DND-41 (cell line): ENCODE measurements at regions not wholly inside any gene's neighbourhood (a gene's known extent, or its start where the extent isn't known, plus 50 kb on each side); places are given as distances from the start of the nearest gene placed in this dataset.

ENCODE experiments used
- ATAC-seq: fragments of 200-7000 bp; cut with Tn5 transposase; 3 replicates; pipeline ENCODE4 v1.9.1; 2021; ENCODE audit warnings: low read depth; ENCODE audit not compliant: insufficient read depth
- DNase-seq: peaks from one replicate; pipeline ENCODE4 v3.0.0-alpha.2; 2020
- H2AFZ ChIP-seq: 2 replicates; pipeline ENCODE4 v1.6.0; 2012; ENCODE audit warnings: low read depth, low read length
- H3K27ac ChIP-seq: 2 replicates; pipeline ENCODE4 v1.5.1; 2012; ENCODE audit warnings: low read length, inconsistent platforms
- H3K27me3 ChIP-seq: fragments of 200-600 bp; sonication (generic); 2 replicates; pipeline ENCODE4 v1.6.0; 2012; ENCODE audit warnings: low read length, mild to moderate bottlenecking, inconsistent platforms; ENCODE audit not compliant: insufficient read depth, poor library complexity
- H3K36me3 ChIP-seq: 2 replicates; pipeline ENCODE4 v1.5.1; 2012; ENCODE audit warnings: low read length, inconsistent platforms; ENCODE audit not compliant: insufficient read depth
- H3K4me1 ChIP-seq: 2 replicates; pipeline ENCODE4 v1.5.1; 2012; ENCODE audit warnings: mild to moderate bottlenecking, low read length; ENCODE audit not compliant: insufficient read depth
- H3K4me2 ChIP-seq: 2 replicates; pipeline ENCODE4 v1.6.0; 2012; ENCODE audit warnings: mild to moderate bottlenecking, moderate library complexity, low read length, inconsistent platforms; ENCODE audit not compliant: insufficient read depth
- H3K4me3 ChIP-seq, 2 experiments: fragments of 200-600 bp in 1 of 2; shearing (Covaris generic) in 1 of 2; 2 replicates each; pipeline ENCODE4 v1.5.1; 2012 to 2016; ENCODE audit warnings: inconsistent platforms in 2 of 2, low read length in 2 of 2, mild to moderate bottlenecking in 2 of 2, low read depth in 1 of 2, moderate library complexity in 1 of 2
- H3K79me2 ChIP-seq: 2 replicates; pipeline ENCODE4 v1.6.0; 2012; ENCODE audit warnings: low read length, inconsistent platforms; ENCODE audit not compliant: insufficient read depth
- H3K9ac ChIP-seq: 2 replicates; pipeline ENCODE4 v1.6.0; 2012; ENCODE audit warnings: low read depth, mild to moderate bottlenecking, inconsistent platforms, low read length, moderate library complexity
- H3K9me3 ChIP-seq: 2 replicates; pipeline ENCODE4 v1.5.1; 2012; ENCODE audit warnings: low read length, moderate library complexity, mild to moderate bottlenecking, inconsistent platforms; ENCODE audit not compliant: insufficient read depth, severe bottlenecking
- H4K20me1 ChIP-seq: 2 replicates; pipeline ENCODE4 v1.6.0; 2012; ENCODE audit warnings: low read length; ENCODE audit not compliant: insufficient read depth
- EZH2 ChIP-seq: IDR thresholded peaks from 3 replicates; pipeline ENCODE4 v1.6.1; 2012; ENCODE audit warnings: borderline replicate concordance, low read depth, mild to moderate bottlenecking, moderate library complexity, low read length, inconsistent platforms; ENCODE audit not compliant: severe bottlenecking
- TF ChIP-seq, protein P1 (sequence below): IDR thresholded peaks from 2 replicates; pipeline ENCODE4 v1.5.1; 2012; ENCODE audit warnings: borderline replicate concordance, low read length, moderate library complexity, mild to moderate bottlenecking; ENCODE audit not compliant: poor library complexity, severe bottlenecking; ENCODE audit errors: extremely low read depth

DNA sequence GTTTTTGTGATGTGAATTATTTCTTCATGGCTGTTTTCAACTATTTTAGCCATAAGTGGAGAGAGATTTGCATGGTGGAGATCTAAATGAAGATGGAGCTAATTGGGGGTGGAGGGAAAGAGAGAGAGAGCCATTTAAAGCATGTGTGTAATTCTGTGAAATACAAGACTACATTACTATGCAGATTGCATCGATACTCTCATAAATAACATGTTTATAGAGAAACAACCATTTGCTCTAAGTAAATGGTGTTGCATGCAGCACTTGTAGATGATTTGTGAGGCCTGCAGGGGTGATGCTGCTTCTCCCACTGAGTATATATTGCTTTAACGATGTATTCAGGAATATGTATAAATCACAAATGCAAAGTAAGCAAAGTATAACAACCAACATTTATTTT lies 270.2 kb upstream of the RIOK2 start:
- Histone ChIP-seq H4K20me1 (no peaks in the 10 kb centered on the region), H3K4me1 (no peaks in the 10 kb centered on the region), H3K79me2 (no peaks in the 10 kb centered on the region), H3K9ac (no peak overlapping the region), H3K4me3 (no peak overlapping the region), H3K36me3 (no peaks in the 10 kb centered on the region), H3K9me3 (no peaks in the 10 kb centered on the region), H3K4me2 (no peak overlapping the region), H2AFZ (no peak overlapping the region), H3K27ac (no peak overlapping the region), H3K27me3 (no peaks in the 10 kb centered on the region)
- ATAC-seq (no peak), DNase-seq (no peak)
- no peak for TF ChIP-seq EZH2
- TF ChIP-seq, protein P1, sequence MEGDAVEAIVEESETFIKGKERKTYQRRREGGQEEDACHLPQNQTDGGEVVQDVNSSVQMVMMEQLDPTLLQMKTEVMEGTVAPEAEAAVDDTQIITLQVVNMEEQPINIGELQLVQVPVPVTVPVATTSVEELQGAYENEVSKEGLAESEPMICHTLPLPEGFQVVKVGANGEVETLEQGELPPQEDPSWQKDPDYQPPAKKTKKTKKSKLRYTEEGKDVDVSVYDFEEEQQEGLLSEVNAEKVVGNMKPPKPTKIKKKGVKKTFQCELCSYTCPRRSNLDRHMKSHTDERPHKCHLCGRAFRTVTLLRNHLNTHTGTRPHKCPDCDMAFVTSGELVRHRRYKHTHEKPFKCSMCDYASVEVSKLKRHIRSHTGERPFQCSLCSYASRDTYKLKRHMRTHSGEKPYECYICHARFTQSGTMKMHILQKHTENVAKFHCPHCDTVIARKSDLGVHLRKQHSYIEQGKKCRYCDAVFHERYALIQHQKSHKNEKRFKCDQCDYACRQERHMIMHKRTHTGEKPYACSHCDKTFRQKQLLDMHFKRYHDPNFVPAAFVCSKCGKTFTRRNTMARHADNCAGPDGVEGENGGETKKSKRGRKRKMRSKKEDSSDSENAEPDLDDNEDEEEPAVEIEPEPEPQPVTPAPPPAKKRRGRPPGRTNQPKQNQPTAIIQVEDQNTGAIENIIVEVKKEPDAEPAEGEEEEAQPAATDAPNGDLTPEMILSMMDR = no peak

DNA sequence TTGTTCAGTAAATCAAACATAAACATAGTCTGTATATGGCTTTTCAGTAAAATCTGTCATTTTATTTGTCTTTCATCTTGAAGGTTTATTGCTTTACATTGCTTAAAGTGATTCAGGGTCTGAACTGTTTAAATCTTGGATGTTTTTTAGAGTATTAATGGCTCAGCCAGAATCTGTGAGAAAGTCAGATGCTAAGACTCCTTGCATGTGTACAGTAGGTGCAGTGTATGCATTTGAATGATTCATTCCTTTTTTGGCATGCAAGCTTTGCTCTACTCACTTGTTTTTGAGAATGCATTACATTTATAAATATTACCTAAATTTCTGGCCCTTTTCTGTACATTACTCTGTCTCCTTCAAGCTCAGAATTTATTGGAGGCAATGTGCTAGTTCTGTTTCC lies 271.0 kb upstream of the RIOK2 start:
- Histone ChIP-seq H3K9ac (no peak overlapping the region), H2AFZ (no peak overlapping the region), H3K36me3 (no peaks in the 10 kb centered on the region), H3K4me3 (no peak overlapping the region), H3K9me3 (no peaks in the 10 kb centered on the region), H3K27me3 (no peaks in the 10 kb centered on the region), H3K4me2 (no peak overlapping the region), H3K79me2 (no peaks in the 10 kb centered on the region), H3K27ac (no peak overlapping the region), H3K4me1 (no peaks in the 10 kb centered on the region), H4K20me1 (no peaks in the 10 kb centered on the region)
- no peak for TF ChIP-seq EZH2
- DNase-seq (no peak), ATAC-seq (no peak)

DNA sequence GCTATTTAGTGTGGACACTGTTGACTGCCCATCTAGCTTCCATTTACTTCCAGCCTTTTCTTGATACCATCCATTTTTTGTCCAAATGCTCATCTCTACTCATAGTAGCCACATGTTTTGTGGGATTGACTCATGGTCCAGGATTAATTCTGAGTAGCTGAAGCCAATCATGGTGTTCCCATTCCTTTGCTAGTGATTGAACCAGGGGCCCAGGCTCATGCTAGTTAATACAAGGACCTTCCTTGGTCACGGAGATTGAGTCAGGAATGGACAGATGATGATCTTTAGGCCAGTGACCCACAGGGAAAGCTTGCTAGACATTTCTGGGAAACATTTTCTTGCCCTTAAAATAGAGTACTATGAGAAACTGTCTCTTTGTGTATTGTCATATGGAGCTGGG lies 272.9 kb upstream of the RIOK2 start:
- Histone ChIP-seq H4K20me1 (no peaks in the 10 kb centered on the region), H3K9me3 (no peaks in the 10 kb centered on the region), H3K4me1 (no peaks in the 10 kb centered on the region), H3K9ac (no peak overlapping the region), H3K79me2 (no peaks in the 10 kb centered on the region), H3K36me3 (no peaks in the 10 kb centered on the region), H3K27ac (no peak overlapping the region), H3K27me3 (no peaks in the 10 kb centered on the region), H3K4me3 (no peak overlapping the region), H2AFZ (no peak overlapping the region), H3K4me2 (no peak overlapping the region)
- ATAC-seq (no peak), DNase-seq (no peak)
- TF ChIP-seq, protein P1 = no peak
- no peak for TF ChIP-seq EZH2

DNA sequence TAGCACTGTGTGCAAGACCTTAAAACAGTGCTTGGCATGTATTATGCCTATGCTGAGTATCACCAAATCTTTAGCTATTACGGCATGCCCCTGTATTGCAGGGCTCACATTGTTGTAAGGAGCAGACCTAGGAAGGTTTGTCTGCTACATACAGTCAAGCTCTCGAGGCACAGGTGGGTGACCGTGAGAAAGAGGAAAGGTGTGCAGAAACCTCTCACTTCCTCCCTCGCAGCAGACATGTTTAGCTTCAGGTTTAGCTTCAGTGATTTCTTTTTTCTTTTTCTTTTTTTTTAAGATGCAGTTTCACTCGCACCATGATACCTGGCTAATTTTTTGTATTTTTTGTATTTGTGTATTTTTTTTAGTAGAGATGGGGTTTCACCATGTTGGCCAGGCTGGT lies 275.8 kb upstream of the RIOK2 start:
- H3K9ac ChIP-seq = no peak overlapping the region
- H2AFZ ChIP-seq = no peak overlapping the region
- no peak overlapping the region for H3K4me3 ChIP-seq
- H3K36me3 ChIP-seq = no peaks in the 10 kb centered on the region
- H4K20me1 ChIP-seq = no peaks in the 10 kb centered on the region
- H3K79me2 ChIP-seq = no peaks in the 10 kb centered on the region
- no peak overlapping the region for H3K4me2 ChIP-seq
- H3K9me3 ChIP-seq = no peaks in the 10 kb centered on the region
- H3K27me3 ChIP-seq = no peaks in the 10 kb centered on the region
- no peak overlapping the region for H3K27ac ChIP-seq
- DNase-seq = no peak
- no peak for ATAC-seq
- TF ChIP-seq, protein P1 = no peak
- TF ChIP-seq EZH2 = no peak
- H3K4me1 ChIP-seq = no peaks in the 10 kb centered on the region
